Thoracic aorta (tissue), 2 donors: ENCODE measurements at regions not wholly inside any gene's neighbourhood (a gene's known extent, or its start where the extent isn't known, plus 50 kb on each side); places are given as distances from the start of the nearest gene placed in this dataset.
A peak's percentile ranks its signal among the peaks of the same experiment; 100 is the strongest.

Source experiments
- ATAC-seq: fragments of 150-250 bp; one replicate; pipeline ENCODE4 v1.8.0; 2017; ENCODE audit warnings: low read depth; ENCODE audit not compliant: insufficient number of reproducible peaks, low FRiP score
- DNase-seq: peaks from one replicate; pipeline ENCODE4 v3.0.0-alpha.2; 2020; ENCODE audit warnings: low spot score
- H3K27ac ChIP-seq, 2 donors: fragments of 200-600 bp; sonication (generic); 1 replicate in 1 of 2; 2 replicates in 1 of 2; pipeline ENCODE4 v1.5.1; 2016; ENCODE audit warnings: mild to moderate bottlenecking in 2 of 2, moderate library complexity in 2 of 2
- H3K27me3 ChIP-seq: fragments of 200-600 bp; sonication (generic); replicated peaks from 2 replicates; pipeline ENCODE4 v1.6.0; 2016; ENCODE audit warnings: mild to moderate bottlenecking; ENCODE audit not compliant: insufficient read depth
- H3K36me3 ChIP-seq: fragments of 200-600 bp; sonication (generic); one replicate; pipeline ENCODE4 v1.5.1; 2016
- H3K4me1 ChIP-seq, 2 donors: fragments of 200-600 bp; sonication (generic); 1 replicate in 1 of 2; 2 replicates in 1 of 2; pipeline versions ENCODE4 v1.5.1 to v1.6.0; 2016; ENCODE audit warnings: low read depth in 2 of 2, mild to moderate bottlenecking in 1 of 2; ENCODE audit not compliant: control insufficient read depth in 1 of 2
- H3K4me3 ChIP-seq: fragments of 200-600 bp; sonication (generic); 2 replicates; pipeline ENCODE4 v1.5.1; 2016; ENCODE audit warnings: mild to moderate bottlenecking
- H3K9me3 ChIP-seq: fragments of 200-600 bp; sonication (generic); 2 replicates; pipeline ENCODE4 v1.5.1; 2016
- TF ChIP-seq, protein P1 (sequence below): fragments of 200-600 bp; sonication (generic); IDR thresholded peaks from one replicate; pipeline ENCODE4 v1.5.1; 2019; ENCODE audit warnings: antibody characterized with exemption

DNA sequence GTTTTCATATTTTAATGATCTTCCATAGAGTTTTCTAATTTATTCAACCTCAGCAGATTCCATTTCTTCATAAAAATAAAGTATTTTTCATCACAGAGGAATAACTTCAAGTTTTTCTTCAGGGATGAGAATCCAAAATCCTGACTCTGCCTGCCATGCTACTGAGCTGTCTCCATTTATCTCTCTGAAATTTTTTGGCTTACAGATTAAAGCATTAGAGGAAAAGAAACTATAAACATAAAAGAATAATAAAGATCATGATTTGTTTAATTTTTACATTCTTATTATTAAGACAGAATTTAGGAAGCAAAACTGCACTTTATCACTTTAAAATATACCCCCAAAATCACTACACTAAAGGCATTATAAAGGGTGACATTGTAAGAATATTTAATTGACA, 301.8 kb upstream of the NFE2L3 start:
- no peaks in the 10 kb centered on the region for H3K36me3 ChIP-seq
- no peak for DNase-seq
- H3K4me1 ChIP-seq, result peaks cover 48 to 93% of the 10 kb centered on the region in 2 donors
- H3K27ac ChIP-seq, result peak overlapping the region; percentile 81 to 89
- H3K9me3 ChIP-seq, result no peaks in the 10 kb centered on the region
- H3K27me3 ChIP-seq, result no peaks in the 10 kb centered on the region
- TF ChIP-seq, protein P1, sequence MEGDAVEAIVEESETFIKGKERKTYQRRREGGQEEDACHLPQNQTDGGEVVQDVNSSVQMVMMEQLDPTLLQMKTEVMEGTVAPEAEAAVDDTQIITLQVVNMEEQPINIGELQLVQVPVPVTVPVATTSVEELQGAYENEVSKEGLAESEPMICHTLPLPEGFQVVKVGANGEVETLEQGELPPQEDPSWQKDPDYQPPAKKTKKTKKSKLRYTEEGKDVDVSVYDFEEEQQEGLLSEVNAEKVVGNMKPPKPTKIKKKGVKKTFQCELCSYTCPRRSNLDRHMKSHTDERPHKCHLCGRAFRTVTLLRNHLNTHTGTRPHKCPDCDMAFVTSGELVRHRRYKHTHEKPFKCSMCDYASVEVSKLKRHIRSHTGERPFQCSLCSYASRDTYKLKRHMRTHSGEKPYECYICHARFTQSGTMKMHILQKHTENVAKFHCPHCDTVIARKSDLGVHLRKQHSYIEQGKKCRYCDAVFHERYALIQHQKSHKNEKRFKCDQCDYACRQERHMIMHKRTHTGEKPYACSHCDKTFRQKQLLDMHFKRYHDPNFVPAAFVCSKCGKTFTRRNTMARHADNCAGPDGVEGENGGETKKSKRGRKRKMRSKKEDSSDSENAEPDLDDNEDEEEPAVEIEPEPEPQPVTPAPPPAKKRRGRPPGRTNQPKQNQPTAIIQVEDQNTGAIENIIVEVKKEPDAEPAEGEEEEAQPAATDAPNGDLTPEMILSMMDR, result no peak
- no peak overlapping the region for H3K4me3 ChIP-seq
- ATAC-seq, result no peak

- no peak for ATAC-seq
- H3K9me3 ChIP-seq, result no peaks in the 10 kb centered on the region
- H3K4me3 ChIP-seq, result no peak overlapping the region
- TF ChIP-seq, protein P1, result no peak
- H3K27me3 ChIP-seq, result no peaks in the 10 kb centered on the region
- no peaks in the 10 kb centered on the region for H3K36me3 ChIP-seq
- H3K27ac ChIP-seq, result peak overlapping the region; percentile 81 to 89
- DNase-seq, result no peak
- peaks cover 48 to 88% of the 10 kb centered on the region in 2 donors for H3K4me1 ChIP-seq
Observed at GRCh38 chr7:25850735-25851134, 301.3 kb upstream of the NFE2L3 start.

GRCh38 chr7:25851332-25852210, 300.4 kb upstream of the NFE2L3 start:
- Histone ChIP-seq H3K27ac (peak overlapping the region; percentile 72 to 89), H3K36me3 (no peaks in the 10 kb centered on the region), H3K27me3 (no peaks in the 10 kb centered on the region), H3K4me3 (peak overlapping the region; percentile 60), H3K4me1 (peaks cover 45 to 79% of the 10 kb centered on the region in 2 donors), H3K9me3 (no peaks in the 10 kb centered on the region)
- ATAC-seq, result no peak
- peak; percentile 57 for DNase-seq
- TF ChIP-seq, protein P1, result peak; percentile 91

DNA sequence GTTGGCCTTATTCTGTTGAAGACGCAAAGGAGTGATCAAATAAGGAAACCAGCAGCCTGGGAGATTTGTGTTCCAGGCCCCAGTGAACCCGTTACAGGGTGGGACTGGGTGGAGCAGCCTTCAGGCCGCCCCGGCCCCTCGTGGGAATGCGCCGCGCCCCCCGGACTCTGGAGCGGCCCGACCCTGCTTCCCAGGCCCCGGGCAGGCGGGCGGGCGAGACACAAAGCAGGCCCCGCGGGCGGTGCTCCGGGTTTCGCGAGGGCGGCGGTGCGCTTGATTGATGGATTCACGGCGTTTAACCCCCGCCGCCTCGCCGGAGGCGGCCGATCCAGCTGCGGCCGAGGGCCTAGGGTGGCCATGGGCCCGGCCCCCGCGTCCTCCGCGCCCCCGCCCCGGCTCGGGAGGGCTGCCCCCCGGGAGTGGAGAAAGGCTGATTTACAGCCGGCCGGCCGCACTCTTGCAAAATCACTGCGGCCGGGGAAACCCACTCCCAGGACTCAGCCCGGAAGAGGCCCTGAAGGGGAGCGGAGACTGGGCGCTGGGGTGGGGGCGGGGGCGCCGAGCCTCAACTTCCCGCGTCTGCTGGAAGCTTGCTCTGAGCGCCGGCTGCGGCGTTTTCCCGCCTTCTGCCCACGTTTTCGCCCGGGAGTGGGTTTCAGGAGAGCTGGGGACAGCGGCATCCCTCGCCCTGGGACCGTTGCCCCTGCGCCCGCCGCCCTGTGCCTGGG, 299.6 kb upstream of the NFE2L3 start:
- Histone ChIP-seq H3K36me3 (no peaks in the 10 kb centered on the region), H3K4me3 (peak overlapping the region; percentile 60), H3K27me3 (no peaks in the 10 kb centered on the region), H3K27ac (peak overlapping the region; percentile 72 to 89), H3K9me3 (no peaks in the 10 kb centered on the region), H3K4me1 (peaks cover 39 to 74% of the 10 kb centered on the region in 2 donors)
- ATAC-seq, result no peak
- DNase-seq, result no peak
- TF ChIP-seq, protein P1, result no peak

GRCh38 chr7:25852939-25853271, 299.1 kb upstream of the NFE2L3 start:
- TF ChIP-seq, protein P1, result no peak
- peak overlapping the region; percentile 60 for H3K4me3 ChIP-seq
- peaks cover 36 to 73% of the 10 kb centered on the region in 2 donors for H3K4me1 ChIP-seq
- ATAC-seq (no peak), DNase-seq (no peak)
- no peaks in the 10 kb centered on the region for H3K9me3 ChIP-seq
- H3K36me3 ChIP-seq, result no peaks in the 10 kb centered on the region
- H3K27me3 ChIP-seq, result no peaks in the 10 kb centered on the region
- H3K27ac ChIP-seq, result peak overlapping the region; percentile 72 to 89
